Ovary (tissue), 3 donors: ENCODE measurements at regions not wholly inside any gene's neighbourhood (a gene's known extent, or its start where the extent isn't known, plus 50 kb on each side); places are given as distances from the start of the nearest gene placed in this dataset.

ENCODE experiments used
- EP300 ChIP-seq: sonication (generic); formaldehyde crosslinking; IDR thresholded peaks from one replicate; pipeline ENCODE4 v1.6.1; 2017; ENCODE audit warnings: antibody characterized with exemption
- POLR2A ChIP-seq: fragments of 450-650 bp; IDR thresholded peaks from one replicate; pipeline ENCODE4 v1.6.1; 2017; ENCODE audit warnings: antibody characterized with exemption, mild to moderate bottlenecking, moderate library complexity
- TF ChIP-seq, protein P1 (sequence below), 3 donors: fragments of 450-650 bp in 2 of 3; fragments of 200-600 bp in 1 of 3; IDR thresholded peaks; one replicate each; pipeline versions ENCODE4 v1.5.1 to v1.8.0; 2016 to 2022; ENCODE audit warnings: antibody characterized with exemption in 3 of 3, mild to moderate bottlenecking in 1 of 3
- donor health status: DM: no; HTN: no; CAD: no.

DNA sequence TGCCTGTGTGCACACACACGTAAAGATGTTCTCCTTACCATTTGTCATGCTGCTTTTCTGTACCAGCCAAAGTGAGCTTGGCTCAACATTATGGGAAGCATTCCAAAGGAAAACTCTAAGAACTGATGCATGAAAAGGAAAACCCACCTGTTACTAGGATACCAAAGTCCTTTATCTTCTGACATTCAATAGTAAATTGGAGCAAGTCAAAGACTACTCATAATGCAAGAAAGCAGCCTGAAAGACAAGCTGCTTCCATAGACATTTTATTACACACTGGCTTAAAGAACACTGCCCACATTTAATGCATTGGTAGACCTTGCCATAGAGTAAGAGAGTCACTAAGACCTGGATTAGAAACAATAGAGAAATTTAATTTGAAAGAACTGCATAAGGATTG lies 159.0 kb downstream of the LRIG3 start:
- TF ChIP-seq, protein P1, sequence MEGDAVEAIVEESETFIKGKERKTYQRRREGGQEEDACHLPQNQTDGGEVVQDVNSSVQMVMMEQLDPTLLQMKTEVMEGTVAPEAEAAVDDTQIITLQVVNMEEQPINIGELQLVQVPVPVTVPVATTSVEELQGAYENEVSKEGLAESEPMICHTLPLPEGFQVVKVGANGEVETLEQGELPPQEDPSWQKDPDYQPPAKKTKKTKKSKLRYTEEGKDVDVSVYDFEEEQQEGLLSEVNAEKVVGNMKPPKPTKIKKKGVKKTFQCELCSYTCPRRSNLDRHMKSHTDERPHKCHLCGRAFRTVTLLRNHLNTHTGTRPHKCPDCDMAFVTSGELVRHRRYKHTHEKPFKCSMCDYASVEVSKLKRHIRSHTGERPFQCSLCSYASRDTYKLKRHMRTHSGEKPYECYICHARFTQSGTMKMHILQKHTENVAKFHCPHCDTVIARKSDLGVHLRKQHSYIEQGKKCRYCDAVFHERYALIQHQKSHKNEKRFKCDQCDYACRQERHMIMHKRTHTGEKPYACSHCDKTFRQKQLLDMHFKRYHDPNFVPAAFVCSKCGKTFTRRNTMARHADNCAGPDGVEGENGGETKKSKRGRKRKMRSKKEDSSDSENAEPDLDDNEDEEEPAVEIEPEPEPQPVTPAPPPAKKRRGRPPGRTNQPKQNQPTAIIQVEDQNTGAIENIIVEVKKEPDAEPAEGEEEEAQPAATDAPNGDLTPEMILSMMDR (IDR thresholded peaks at IDR 0.05): no peak
- no peak for TF ChIP-seq POLR2A
- no peak for TF ChIP-seq EP300
